Esophagus squamous epithelium (tissue), 4 donors: ENCODE measurements at regions not wholly inside any gene's neighbourhood (a gene's known extent, or its start where the extent isn't known, plus 50 kb on each side); places are given as distances from the start of the nearest gene placed in this dataset.

Experiments used
- CTCF ChIP-seq, 6 experiments: fragments of 450-650 bp in 4 of 6; fragments of 200-600 bp in 2 of 6; sonication (generic) in 2 of 6; IDR thresholded peaks; one replicate each; pipeline ENCODE4 v1.5.1; 2016 to 2019; ENCODE audit warnings: antibody characterized with exemption in 6 of 6, mild to moderate bottlenecking in 4 of 6, moderate library complexity in 4 of 6
- POLR2A ChIP-seq, 4 donors: fragments of 450-650 bp; IDR thresholded peaks; one replicate each; pipeline ENCODE4 v1.6.1; 2017; ENCODE audit warnings: antibody characterized with exemption in 4 of 4, mild to moderate bottlenecking in 4 of 4, moderate library complexity in 3 of 4

DNA sequence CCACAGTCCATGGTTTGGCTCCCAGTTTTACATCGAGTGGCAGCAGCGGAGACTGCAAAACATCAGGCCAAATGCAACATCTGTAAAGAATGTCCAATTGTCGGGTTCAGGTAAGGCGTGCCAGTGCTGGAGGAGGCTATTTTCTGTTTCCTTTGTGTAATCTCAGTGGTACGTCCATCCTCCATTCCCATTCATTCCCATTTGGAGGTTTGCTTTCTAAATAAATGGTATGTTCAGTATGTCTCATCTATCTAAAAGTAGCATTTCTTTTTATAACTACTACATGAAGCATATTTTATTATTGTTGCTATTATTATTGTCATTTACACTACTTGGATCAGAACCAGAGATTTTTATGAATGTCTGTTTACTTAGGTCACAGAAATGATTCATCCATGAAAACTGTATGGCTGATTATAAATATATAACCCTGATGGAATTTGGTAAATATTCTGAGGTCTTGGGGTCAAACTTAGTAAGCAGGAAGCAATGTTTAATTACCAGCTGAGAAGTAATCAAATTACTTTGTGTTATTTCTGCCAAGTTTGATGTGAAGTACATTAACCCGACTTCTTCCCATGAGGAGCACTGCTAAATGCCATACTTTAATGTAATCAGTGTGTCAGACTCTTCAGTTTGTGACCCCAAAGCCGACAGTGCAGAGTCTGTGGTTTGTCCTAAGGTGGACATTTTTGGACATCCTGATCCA is 512.9 kb downstream of the UTRN start:
- TF ChIP-seq CTCF (IDR thresholded peaks at IDR 0.05) (no peak), POLR2A (IDR thresholded peaks at IDR 0.05) (no peak)
